NCI-H460 (cell line): ENCODE measurements at regions not wholly inside any gene's neighbourhood (a gene's known extent, or its start where the extent isn't known, plus 50 kb on each side); places are given as distances from the start of the nearest gene placed in this dataset.

Experiments used
- DNase-seq: peaks from one replicate; pipeline ENCODE4 v3.0.0-alpha.2; 2016; ENCODE audit warnings: low read depth; ENCODE audit errors: extremely low read depth

- no peak for DNase-seq
These were observed 373.0 kb upstream of the B3GAT1 start for GRCh38 chr11:134785059-134785458.

DNA sequence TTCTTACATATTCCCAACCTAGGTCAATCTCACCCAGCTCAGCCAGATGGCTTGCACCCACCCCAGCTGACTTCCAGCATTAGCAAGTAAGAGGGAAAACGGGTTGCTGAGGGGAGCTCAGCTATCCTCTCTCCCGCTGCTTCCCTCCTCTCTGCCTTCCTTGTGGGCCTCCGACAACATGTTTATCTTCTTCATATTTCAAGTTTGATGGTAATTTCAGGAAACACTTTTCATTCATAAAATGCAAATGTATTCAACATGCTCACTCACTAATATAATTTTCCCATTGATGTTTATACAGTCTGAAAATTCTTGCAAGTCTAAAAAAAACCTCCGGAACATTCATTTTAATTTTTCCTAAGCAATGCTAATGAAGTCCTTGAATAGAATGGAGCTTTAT, 372.5 kb upstream of the B3GAT1 start:
- DNase-seq, result no peak

- no peak for DNase-seq
These were observed 372.0 kb upstream of the B3GAT1 start for GRCh38 chr11:134784046-134784445.

- no peak for DNase-seq
These were observed 371.2 kb upstream of the B3GAT1 start for GRCh38 chr11:134783234-134783633.

- no peak for DNase-seq
These were observed 369.4 kb upstream of the B3GAT1 start for GRCh38 chr11:134781380-134781866.

DNA sequence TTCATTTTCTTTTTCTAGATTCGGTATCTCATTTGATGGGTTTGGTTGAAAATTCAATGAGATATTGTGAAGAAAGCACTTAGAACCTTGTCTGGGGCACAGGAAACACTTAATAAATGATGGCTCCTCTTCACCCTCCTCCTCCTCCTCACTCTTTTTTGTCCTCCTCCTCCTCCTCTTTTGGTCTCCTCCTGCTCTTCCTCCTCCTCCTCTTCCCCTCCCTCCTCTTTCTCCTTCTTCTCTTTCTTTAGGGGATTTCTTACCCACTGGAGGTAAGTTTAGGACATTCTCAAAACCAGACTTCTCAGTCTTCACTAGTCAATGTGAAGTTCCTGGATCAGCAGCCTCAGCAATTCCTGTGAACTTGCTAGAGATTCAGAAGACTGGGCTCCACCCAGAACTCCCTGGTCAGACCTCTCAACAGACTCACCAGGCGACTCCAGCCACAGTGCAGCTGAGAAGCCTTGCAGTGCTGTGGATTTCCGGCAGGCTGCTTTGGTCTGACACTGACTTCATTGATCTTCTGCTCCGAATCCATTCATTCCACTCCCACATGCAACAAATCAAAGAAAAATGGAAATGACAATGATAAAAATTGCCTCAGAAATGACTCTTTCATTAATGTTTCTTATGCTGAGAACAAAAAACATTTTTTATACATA, 368.6 kb upstream of the B3GAT1 start:
- no peak for DNase-seq

- no peak for DNase-seq
These were observed 367.1 kb upstream of the B3GAT1 start for GRCh38 chr11:134779179-134779578.

DNA sequence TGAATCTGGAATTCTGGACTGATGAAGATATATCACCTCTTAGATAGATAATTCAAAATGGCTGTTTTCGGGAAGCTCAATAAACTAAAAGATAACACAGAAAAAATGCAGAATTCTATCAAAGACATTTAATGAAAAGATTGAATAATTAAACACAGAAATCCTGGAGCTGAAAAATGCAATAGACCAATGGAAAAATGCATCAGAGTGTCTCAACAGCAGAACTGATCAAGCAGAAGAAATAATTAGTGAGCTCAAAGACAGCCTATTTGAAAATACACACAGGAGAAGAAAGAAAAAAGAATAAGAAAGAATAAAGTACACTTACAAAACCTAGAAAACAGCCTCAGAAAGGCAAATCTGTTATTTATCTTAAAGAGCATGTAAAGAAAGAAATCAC, 356.4 kb upstream of the B3GAT1 start:
- no peak for DNase-seq

DNA sequence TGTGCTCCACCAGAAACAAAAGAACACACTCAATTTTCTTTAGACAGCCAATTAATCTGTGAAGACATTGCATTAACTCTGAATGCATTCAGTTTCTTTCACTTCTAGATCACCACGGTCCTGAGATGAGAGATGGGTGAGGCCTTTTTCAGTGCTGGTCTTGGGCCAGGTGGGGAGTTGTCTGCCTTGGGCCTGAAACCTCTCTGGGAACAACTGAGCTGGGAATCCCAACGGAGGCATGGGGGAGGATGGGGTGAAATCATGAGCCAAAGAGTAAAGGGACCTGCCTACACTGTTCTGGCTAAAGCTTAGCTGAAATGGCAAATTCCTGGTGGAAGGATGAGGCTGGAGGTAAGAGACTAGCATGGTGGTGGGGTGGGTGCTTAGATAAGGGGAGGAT, 353.5 kb upstream of the B3GAT1 start:
- no peak for DNase-seq

DNA sequence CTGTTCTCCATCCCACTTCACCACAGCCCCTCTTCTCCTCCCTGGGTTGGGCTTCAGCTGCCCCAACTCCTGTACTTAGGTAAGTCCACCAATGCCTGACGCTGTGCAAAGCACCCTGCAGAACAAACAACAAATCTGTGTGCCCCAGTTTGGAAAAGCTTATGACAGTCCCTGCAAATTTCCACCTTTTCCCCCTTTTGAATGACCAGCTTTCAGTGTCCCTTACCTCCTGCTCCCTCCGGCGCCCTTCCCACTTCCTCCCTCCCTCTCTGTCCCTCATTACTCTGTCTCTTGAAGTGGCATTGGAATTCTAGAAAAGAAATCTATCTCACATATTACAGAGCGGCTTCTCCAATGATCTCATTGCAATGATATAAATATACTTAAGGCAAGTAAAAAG, 352.9 kb upstream of the B3GAT1 start:
- DNase-seq, result no peak

DNA sequence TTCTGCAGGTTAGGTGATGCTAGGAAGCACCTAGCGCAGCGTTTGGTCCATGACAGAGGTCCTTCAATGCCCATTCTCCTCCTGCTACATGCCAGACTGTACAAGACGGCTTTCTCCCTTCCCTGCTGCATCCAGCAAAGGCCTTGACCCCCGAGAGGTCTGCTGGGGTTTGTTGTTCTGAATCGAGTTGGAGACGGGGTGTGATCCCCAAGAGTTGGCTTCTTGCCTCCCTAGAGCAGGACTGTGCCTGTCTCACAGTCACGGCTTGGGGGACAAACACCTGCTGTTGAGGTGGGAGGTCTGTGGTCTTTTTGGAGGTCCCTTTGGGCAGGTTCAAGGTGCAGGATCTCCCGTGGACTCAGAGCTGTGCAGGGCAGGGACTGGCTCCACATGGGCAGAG, 352.3 kb upstream of the B3GAT1 start:
- no peak for DNase-seq

- no peak for DNase-seq
These were observed 351.0 kb upstream of the B3GAT1 start for GRCh38 chr11:134763030-134763388.

GRCh38 chr11:134762248-134763029, 350.4 kb upstream of the B3GAT1 start:
- DNase-seq, result no peak

- DNase-seq, result no peak
These were observed 349.8 kb upstream of the B3GAT1 start for GRCh38 chr11:134761926-134762247.

GRCh38 chr11:134761386-134761785, 349.3 kb upstream of the B3GAT1 start:
- no peak for DNase-seq

- DNase-seq, result no peak
These were observed 348.9 kb upstream of the B3GAT1 start for GRCh38 chr11:134760957-134761356.

GRCh38 chr11:134760299-134760698, 348.3 kb upstream of the B3GAT1 start:
- DNase-seq, result no peak

DNA sequence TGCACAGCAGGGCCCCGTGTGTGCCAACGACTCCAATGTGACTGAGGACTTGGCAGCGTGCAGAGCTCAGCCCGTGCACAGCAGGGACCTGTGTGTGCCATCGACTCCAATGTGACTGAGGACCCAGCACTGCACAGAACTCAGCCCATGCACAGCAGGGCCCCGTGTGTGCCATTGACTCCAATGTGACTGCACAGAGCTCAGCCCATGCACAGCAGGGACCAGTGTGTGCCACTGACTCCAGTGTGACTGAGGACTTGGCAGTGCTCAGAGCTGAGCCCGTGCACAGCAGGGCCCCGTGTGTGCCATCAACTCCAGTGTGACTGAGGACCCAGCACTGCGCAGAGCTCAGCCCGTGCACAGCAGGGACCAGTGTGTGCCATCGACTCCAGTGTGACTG, 347.8 kb upstream of the B3GAT1 start:
- DNase-seq, result no peak

DNA sequence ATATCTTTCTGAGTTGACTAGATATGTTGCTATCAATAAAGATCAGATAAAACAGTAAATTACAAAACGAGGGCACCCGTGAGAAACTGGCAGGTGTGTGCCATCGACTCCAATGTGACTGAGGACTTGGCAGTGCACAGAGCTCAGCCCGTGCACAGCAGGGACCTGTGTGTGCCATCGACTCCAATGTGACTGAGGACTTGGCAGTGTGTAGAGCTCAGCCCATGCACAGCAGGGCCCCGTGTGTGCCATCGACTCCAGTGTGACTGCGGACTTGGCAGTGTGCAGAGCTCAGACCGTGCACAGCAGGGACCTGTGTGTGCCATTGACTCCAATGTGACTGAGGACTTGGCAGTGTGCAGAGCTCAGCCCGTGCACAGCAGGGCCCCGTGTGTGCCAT, 347.2 kb upstream of the B3GAT1 start:
- DNase-seq, result no peak

DNA sequence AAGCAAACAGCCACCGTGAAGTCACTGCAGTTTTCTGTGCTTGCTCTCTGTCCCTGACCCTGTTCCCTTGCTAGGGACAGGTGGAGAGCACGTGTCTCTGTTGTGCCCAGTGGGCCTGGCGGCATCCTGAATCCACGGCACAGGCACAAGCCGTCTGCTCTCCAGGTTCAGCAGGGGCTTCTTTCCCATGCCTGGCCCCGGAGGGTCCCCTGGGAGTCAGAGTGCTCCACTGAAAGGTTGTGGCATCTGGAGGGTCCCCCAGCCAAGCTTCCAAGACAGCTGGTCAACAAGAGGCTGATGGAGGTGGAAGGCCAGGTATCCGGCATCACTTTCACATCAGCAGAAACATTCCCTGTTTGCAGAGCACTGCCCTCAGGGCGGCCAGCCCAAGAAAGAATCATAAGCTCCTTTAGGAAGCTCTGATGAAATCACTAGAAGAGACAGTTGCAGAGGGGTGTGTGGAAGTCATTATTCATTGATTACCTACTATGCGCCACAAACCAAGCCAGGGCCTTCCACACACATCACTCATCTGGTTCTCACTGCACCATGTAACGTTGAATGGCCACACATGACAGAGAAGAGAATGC, 346.4 kb upstream of the B3GAT1 start:
- no peak for DNase-seq

DNA sequence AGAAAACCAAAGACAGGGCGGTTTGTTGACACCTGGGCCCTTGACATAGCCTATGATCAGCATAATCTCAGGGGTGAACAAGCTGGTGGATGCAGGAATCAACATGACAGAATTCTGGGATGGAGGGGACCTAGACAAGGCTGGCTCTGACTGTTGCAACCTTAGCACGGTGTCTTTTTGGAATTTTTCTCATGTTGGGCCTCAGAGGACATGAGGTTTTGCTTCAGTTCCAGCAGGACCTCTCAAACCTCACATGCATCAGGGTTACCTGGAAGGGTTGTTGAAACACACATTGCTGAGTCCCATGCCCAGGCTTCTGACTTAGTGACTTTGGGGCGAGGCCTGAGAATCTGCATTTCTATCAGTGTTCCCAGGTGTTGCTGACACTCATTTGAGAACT, 345.6 kb upstream of the B3GAT1 start:
- no peak for DNase-seq
